ENCODE measurements at regions not wholly inside any gene's neighbourhood (a gene's known extent, or its start where the extent isn't known, plus 50 kb on each side); places are given as distances from the start of the nearest gene placed in this dataset.

GRCh38 chr16:54437921-54438320 lies 151.3 kb upstream of the IRX3 start:
- DNase-seq (ENCODE audit: low spot score), result no peak

- no peak for DNase-seq (ENCODE audit: low spot score)
Measured at GRCh38 chr16:54437401-54437800, 150.8 kb upstream of the IRX3 start.

GRCh38 chr16:54436346-54436745 lies 149.8 kb upstream of the IRX3 start:
- DNase-seq (ENCODE audit: low spot score), result peak; percentile 37

GRCh38 chr16:54434859-54435258 lies 148.3 kb upstream of the IRX3 start:
- DNase-seq (ENCODE audit: low spot score), result no peak

- no peak for DNase-seq (ENCODE audit: low spot score)
Measured at GRCh38 chr16:54432897-54433229, 146.3 kb upstream of the IRX3 start.

- DNase-seq (ENCODE audit: low spot score), result no peak
Measured at GRCh38 chr16:54431997-54432896, 145.7 kb upstream of the IRX3 start.

- DNase-seq (ENCODE audit: low spot score), result no peak
Measured at GRCh38 chr16:54431041-54431996, 144.7 kb upstream of the IRX3 start.

GRCh38 chr16:54430491-54431030 lies 144.0 kb upstream of the IRX3 start:
- no peak for DNase-seq (ENCODE audit: low spot score)

- no peak for DNase-seq (ENCODE audit: low spot score)
Measured at GRCh38 chr16:54429029-54429428, 142.4 kb upstream of the IRX3 start.

- DNase-seq (ENCODE audit: low spot score), result no peak
Measured at GRCh38 chr16:54426553-54426849, 139.9 kb upstream of the IRX3 start.

- no peak for DNase-seq (ENCODE audit: low spot score)
Measured at GRCh38 chr16:54425681-54426552, 139.3 kb upstream of the IRX3 start.

- DNase-seq (ENCODE audit: low spot score), result no peak
Measured at GRCh38 chr16:54425068-54425467, 138.5 kb upstream of the IRX3 start.

- DNase-seq (ENCODE audit: low spot score), result peak; percentile 34
Measured at GRCh38 chr16:54424043-54424451, 137.5 kb upstream of the IRX3 start.

GRCh38 chr16:54422569-54422978 lies 136.0 kb upstream of the IRX3 start:
- no peak for DNase-seq (ENCODE audit: low spot score)

GRCh38 chr16:54422159-54422558 lies 135.6 kb upstream of the IRX3 start:
- no peak for DNase-seq (ENCODE audit: low spot score)

GRCh38 chr16:54421220-54421619 lies 134.6 kb upstream of the IRX3 start:
- DNase-seq (ENCODE audit: low spot score), result no peak

GRCh38 chr16:54418903-54419302 lies 132.3 kb upstream of the IRX3 start:
- no peak for DNase-seq (ENCODE audit: low spot score)

GRCh38 chr16:54417384-54417783 lies 130.8 kb upstream of the IRX3 start:
- DNase-seq (ENCODE audit: low spot score), result no peak

- DNase-seq (ENCODE audit: low spot score), result no peak
Measured at GRCh38 chr16:54414671-54415070, 128.1 kb upstream of the IRX3 start.

GRCh38 chr16:54412777-54413455 lies 126.3 kb upstream of the IRX3 start:
- no peak for DNase-seq (ENCODE audit: low spot score)

- no peak for DNase-seq (ENCODE audit: low spot score)
Measured at GRCh38 chr16:54412037-54412436, 125.5 kb upstream of the IRX3 start.

All from kidney tubule cell (primary cell).